Ishikawa (cell line): ENCODE measurements at regions not wholly inside any gene's neighbourhood (a gene's known extent, or its start where the extent isn't known, plus 50 kb on each side); places are given as distances from the start of the nearest gene placed in this dataset.

Experiments
- CEBPB ChIP-seq: IDR thresholded peaks from 2 replicates; pipeline ENCODE4 v1.6.1; 2012
- CREB1 ChIP-seq: IDR thresholded peaks from 2 replicates; pipeline ENCODE4 v1.6.1; 2012; ENCODE audit warnings: low read depth
- EGR1 ChIP-seq: IDR thresholded peaks from 2 replicates; pipeline ENCODE4 v1.6.1; 2012
- EP300 ChIP-seq: IDR thresholded peaks from 2 replicates; pipeline ENCODE4 v1.6.1; 2012; ENCODE audit warnings: borderline replicate concordance
- FOXM1 ChIP-seq: IDR thresholded peaks from 2 replicates; pipeline ENCODE4 v1.6.1; 2012; ENCODE audit warnings: low read depth, borderline replicate concordance
- MAX ChIP-seq: IDR thresholded peaks from 2 replicates; pipeline ENCODE4 v1.6.1; 2012
- NFIC ChIP-seq: IDR thresholded peaks from 2 replicates; pipeline ENCODE4 v1.6.1; 2012
- RAD21 ChIP-seq: IDR thresholded peaks from 2 replicates; pipeline ENCODE4 v1.6.1; 2012; ENCODE audit warnings: low read depth
- REST ChIP-seq: IDR thresholded peaks from 2 replicates; pipeline ENCODE4 v1.6.1; 2012; ENCODE audit warnings: low read depth, mild to moderate bottlenecking
- TAF1 ChIP-seq: IDR thresholded peaks from 2 replicates; pipeline ENCODE4 v1.6.1; 2012; ENCODE audit warnings: low read depth, mild to moderate bottlenecking
- TEAD4 ChIP-seq: IDR thresholded peaks from 2 replicates; pipeline ENCODE4 v1.6.1; 2012
- USF1 ChIP-seq: IDR thresholded peaks from 2 replicates; pipeline ENCODE4 v1.6.1; 2012
- ZBTB7A ChIP-seq: IDR thresholded peaks from 2 replicates; pipeline ENCODE4 v1.6.1; 2012; ENCODE audit warnings: low read depth

GRCh38 chr3:30503446-30503845, 103.0 kb upstream of the TGFBR2 start:
- no peak for TF ChIP-seq EGR1
- TF ChIP-seq NFIC = no peak
- no peak for TF ChIP-seq REST
- TF ChIP-seq TEAD4 = no peak
- TF ChIP-seq RAD21 = no peak
- no peak for TF ChIP-seq MAX
- no peak for TF ChIP-seq TAF1
- no peak for TF ChIP-seq ZBTB7A
- no peak for TF ChIP-seq CEBPB
- TF ChIP-seq USF1 = no peak
- TF ChIP-seq FOXM1 = no peak
- TF ChIP-seq CREB1 = no peak
- no peak for TF ChIP-seq EP300
